Lower leg skin (tissue), 3 donors: ENCODE measurements at regions not wholly inside any gene's neighbourhood (a gene's known extent, or its start where the extent isn't known, plus 50 kb on each side); places are given as distances from the start of the nearest gene placed in this dataset.

Experiments
- CTCF ChIP-seq, 3 donors: fragments of 450-650 bp; IDR thresholded peaks; one replicate each; pipeline ENCODE4 v1.5.1; 2016; ENCODE audit warnings: antibody characterized with exemption in 3 of 3, mild to moderate bottlenecking in 3 of 3, moderate library complexity in 2 of 3
- POLR2A ChIP-seq, 2 donors: fragments of 450-650 bp; IDR thresholded peaks; one replicate each; pipeline ENCODE4 v1.6.1; 2016 to 2017; ENCODE audit warnings: antibody characterized with exemption in 2 of 2, mild to moderate bottlenecking in 1 of 2, moderate library complexity in 1 of 2

GRCh38 chr17:27240802-27241155, 53.1 kb upstream of the WSB1 start:
- TF ChIP-seq CTCF (IDR thresholded peaks at IDR 0.05) (no peak), POLR2A (IDR thresholded peaks at IDR 0.05) (no peak)
